GM18909 (cell line): ENCODE measurements at regions not wholly inside any gene's neighbourhood (a gene's known extent, or its start where the extent isn't known, plus 50 kb on each side); places are given as distances from the start of the nearest gene placed in this dataset.

ENCODE experiments used
- ATAC-seq: cut with Tn5 transposase; IDR thresholded peaks from one replicate; pipeline ENCODE4 v1.9.1; 2021; ENCODE audit warnings: mild to moderate bottlenecking; ENCODE audit not compliant: unreplicated experiment, poor library complexity

GRCh38 chr10:4546931-4547330, 279.1 kb upstream of the AKR1E2 start:
- no peak for ATAC-seq

- no peak for ATAC-seq
These were observed 279.5 kb upstream of the AKR1E2 start for GRCh38 chr10:4546500-4546899.

GRCh38 chr10:4545062-4545461, 280.9 kb upstream of the AKR1E2 start:
- no peak for ATAC-seq

- no peak for ATAC-seq
These were observed 282.0 kb upstream of the AKR1E2 start for GRCh38 chr10:4543938-4544533.

GRCh38 chr10:4541292-4541691, 284.7 kb upstream of the AKR1E2 start:
- ATAC-seq, result no peak

GRCh38 chr10:4538016-4538415, 288.0 kb upstream of the AKR1E2 start:
- ATAC-seq, result no peak

- ATAC-seq, result no peak
These were observed 290.5 kb upstream of the AKR1E2 start for GRCh38 chr10:4535521-4535920.

GRCh38 chr10:4533621-4534020, 292.4 kb upstream of the AKR1E2 start:
- no peak for ATAC-seq

- ATAC-seq, result no peak
These were observed 293.0 kb upstream of the AKR1E2 start for GRCh38 chr10:4532976-4533375.

GRCh38 chr10:4532467-4532866, 293.5 kb upstream of the AKR1E2 start:
- ATAC-seq, result no peak

GRCh38 chr10:4532011-4532410, 294.0 kb upstream of the AKR1E2 start:
- ATAC-seq, result no peak

GRCh38 chr10:4529266-4529665, 296.7 kb upstream of the AKR1E2 start:
- ATAC-seq, result no peak

- ATAC-seq, result no peak
These were observed 298.6 kb upstream of the AKR1E2 start for GRCh38 chr10:4527281-4527970.

- ATAC-seq, result no peak
These were observed 299.7 kb upstream of the AKR1E2 start for GRCh38 chr10:4526311-4526731.

- no peak for ATAC-seq
These were observed 300.9 kb upstream of the AKR1E2 start for GRCh38 chr10:4525103-4525502.

- peak; percentile 94 for ATAC-seq
These were observed 303.6 kb upstream of the AKR1E2 start for GRCh38 chr10:4522296-4523000.

GRCh38 chr10:4519658-4520402, 306.2 kb upstream of the AKR1E2 start:
- ATAC-seq, result no peak

- no peak for ATAC-seq
These were observed 308.3 kb upstream of the AKR1E2 start for GRCh38 chr10:4517746-4518145.

GRCh38 chr10:4515721-4516120, 310.3 kb upstream of the AKR1E2 start:
- no peak for ATAC-seq

GRCh38 chr10:4514445-4515108, 311.4 kb upstream of the AKR1E2 start:
- peak; percentile 84 for ATAC-seq
